ENCODE measurements at regions not wholly inside any gene's neighbourhood (a gene's known extent, or its start where the extent isn't known, plus 50 kb on each side); places are given as distances from the start of the nearest gene placed in this dataset.

- DNase-seq = no peak
These were observed 515.3 kb downstream of the EPHB1 start for GRCh38 chr3:135310317-135310716.

- no peak for DNase-seq
These were observed 516.6 kb downstream of the EPHB1 start for GRCh38 chr3:135311699-135312098.

- no peak for DNase-seq
These were observed 519.2 kb downstream of the EPHB1 start for GRCh38 chr3:135314237-135314636.

- no peak for DNase-seq
These were observed 529.2 kb downstream of the EPHB1 start for GRCh38 chr3:135324301-135324700.

GRCh38 chr3:135325096-135325495 is 530.0 kb downstream of the EPHB1 start:
- no peak for DNase-seq

- DNase-seq = no peak
These were observed 530.7 kb downstream of the EPHB1 start for GRCh38 chr3:135325726-135326235.

GRCh38 chr3:135326851-135327250 is 531.8 kb downstream of the EPHB1 start:
- no peak for DNase-seq

- no peak for DNase-seq
These were observed 533.0 kb downstream of the EPHB1 start for GRCh38 chr3:135328036-135328435.

- no peak for DNase-seq
These were observed 534.4 kb downstream of the EPHB1 start for GRCh38 chr3:135329479-135329878.

GRCh38 chr3:135337192-135337591 is 542.1 kb downstream of the EPHB1 start:
- no peak for DNase-seq

GRCh38 chr3:135348690-135349089 is 553.6 kb downstream of the EPHB1 start:
- no peak for DNase-seq

- DNase-seq = no peak
These were observed 554.3 kb downstream of the EPHB1 start for GRCh38 chr3:135349254-135349948.

- DNase-seq = no peak
These were observed 557.2 kb downstream of the EPHB1 start for GRCh38 chr3:135352213-135352612.

- no peak for DNase-seq
These were observed 567.8 kb downstream of the EPHB1 start for GRCh38 chr3:135362889-135363288.

- no peak for DNase-seq
These were observed 569.6 kb downstream of the EPHB1 start for GRCh38 chr3:135364676-135365075.

- DNase-seq = no peak
These were observed 571.8 kb downstream of the EPHB1 start for GRCh38 chr3:135366816-135367215.

- no peak for DNase-seq
These were observed 573.3 kb downstream of the EPHB1 start for GRCh38 chr3:135368316-135368715.

GRCh38 chr3:135368781-135369180 is 573.7 kb downstream of the EPHB1 start:
- no peak for DNase-seq

- no peak for DNase-seq
These were observed 579.5 kb downstream of the EPHB1 start for GRCh38 chr3:135374571-135374970.

GRCh38 chr3:135382188-135382587 is 583.3 kb upstream of the PPP2R3A start:
- no peak for DNase-seq

GRCh38 chr3:135382621-135383020 is 582.9 kb upstream of the PPP2R3A start:
- no peak for DNase-seq

GRCh38 chr3:135383301-135383700 is 582.2 kb upstream of the PPP2R3A start:
- no peak for DNase-seq

GRCh38 chr3:135392151-135392550 is 573.4 kb upstream of the PPP2R3A start:
- DNase-seq = no peak

- no peak for DNase-seq
These were observed 572.4 kb upstream of the PPP2R3A start for GRCh38 chr3:135393159-135393558.

- no peak for DNase-seq
These were observed 571.5 kb upstream of the PPP2R3A start for GRCh38 chr3:135393898-135394525.

All from CD4-positive, alpha-beta T cell treated with Interleukin-4 for 4 hours (primary cell).